KBM-7 (cell line): ENCODE measurements at regions not wholly inside any gene's neighbourhood (a gene's known extent, or its start where the extent isn't known, plus 50 kb on each side); places are given as distances from the start of the nearest gene placed in this dataset.
"Not testable (repeated sequence)": the region's sequence is repeated elsewhere in the genome, so short reads cannot be mapped to it uniquely, and the experiment has no call there.

Experiments
- DNase-seq: peaks from one replicate; pipeline ENCODE4 v3.0.0-alpha.2; 2015
- in situ Hi-C: fragments of 300-500 bp; cut with MboI; formaldehyde crosslinking; loops from 2 replicates; pipeline ENCODE4 v1.14.3; 2020; ENCODE audit warnings: low sequenced_read_pairs, low pct_unique_long_range_greater_than_20kb, mixed read lengths

DNA sequence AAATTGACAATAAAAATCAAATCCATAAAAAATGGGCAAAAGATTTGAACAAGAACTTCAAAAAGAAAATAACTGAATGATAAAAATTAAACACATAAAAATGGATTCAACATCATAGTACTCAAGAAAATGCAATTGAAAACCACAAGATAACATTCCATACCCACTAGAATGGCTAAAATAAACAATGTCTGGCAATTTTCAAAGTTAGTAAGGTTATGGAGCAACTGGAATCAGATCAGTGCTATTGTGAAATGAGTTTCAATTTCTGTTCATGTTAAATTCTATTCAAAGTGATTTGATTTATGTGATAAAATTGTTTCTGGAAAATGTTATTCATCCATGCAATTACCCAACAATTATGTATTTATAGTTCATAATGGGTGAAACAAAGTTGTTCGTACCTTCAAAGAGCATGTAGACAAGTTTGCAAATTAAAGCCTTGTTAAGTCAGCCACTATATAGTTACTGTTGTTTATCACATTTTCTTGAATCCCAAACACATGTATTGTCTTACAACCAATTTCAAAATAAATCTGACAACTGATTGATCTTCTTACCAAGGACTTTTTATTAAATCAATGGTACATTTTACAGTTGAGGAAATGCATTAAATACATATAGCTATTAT lies 151.5 kb upstream of the CENPW start:
- in situ Hi-C loops = no loop called here
- DNase-seq = no peak

- DNase-seq = no peak
- in situ Hi-C loops = no loop called here
These were observed 144.2 kb upstream of the CENPW start for GRCh38 chr6:126195625-126196236.

GRCh38 chr6:126198631-126199030 lies 141.3 kb upstream of the CENPW start:
- no peak for DNase-seq
- in situ Hi-C loops = no loop called here

DNA sequence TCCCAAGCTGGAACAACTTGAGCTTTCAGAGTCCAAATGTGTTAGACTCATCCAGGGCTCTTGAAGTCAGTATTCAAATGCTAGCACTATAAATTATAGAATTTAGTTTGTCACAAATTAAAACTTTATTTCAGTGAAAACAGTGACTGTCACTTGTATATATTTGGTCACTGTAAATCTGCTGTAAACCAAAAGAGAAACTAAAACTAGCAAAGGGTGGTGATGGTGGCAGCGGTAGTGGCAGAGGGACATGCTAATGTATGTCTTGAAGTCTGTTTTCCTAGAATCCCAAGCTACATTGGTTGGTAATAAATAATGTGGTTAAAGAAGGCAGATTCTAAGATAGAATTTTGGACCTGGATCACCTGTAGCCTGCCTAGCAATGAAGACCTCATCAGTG lies 140.4 kb upstream of the CENPW start:
- DNase-seq = no peak
- in situ Hi-C loops = no loop called here

DNA sequence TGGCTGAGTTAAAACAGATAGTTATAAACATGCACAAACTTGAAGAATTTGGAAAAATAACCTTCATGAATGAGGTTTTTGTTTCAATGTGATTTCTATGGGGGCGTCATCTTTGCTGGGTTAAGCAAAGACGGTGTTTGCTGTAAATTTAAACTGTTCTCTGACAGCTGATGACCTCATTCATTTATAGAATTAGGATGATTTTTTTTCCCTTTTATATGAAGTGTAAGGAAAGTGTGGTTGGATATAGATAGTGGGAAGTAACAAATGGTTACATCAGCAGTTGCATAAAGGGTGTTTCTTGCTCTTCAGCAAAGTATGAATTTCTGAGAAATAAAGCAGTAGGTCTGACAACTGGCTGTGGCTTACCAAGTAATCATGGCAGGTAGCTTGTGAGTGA lies 137.2 kb upstream of the CENPW start:
- no peak for DNase-seq
- in situ Hi-C loops = no loop called here

DNA sequence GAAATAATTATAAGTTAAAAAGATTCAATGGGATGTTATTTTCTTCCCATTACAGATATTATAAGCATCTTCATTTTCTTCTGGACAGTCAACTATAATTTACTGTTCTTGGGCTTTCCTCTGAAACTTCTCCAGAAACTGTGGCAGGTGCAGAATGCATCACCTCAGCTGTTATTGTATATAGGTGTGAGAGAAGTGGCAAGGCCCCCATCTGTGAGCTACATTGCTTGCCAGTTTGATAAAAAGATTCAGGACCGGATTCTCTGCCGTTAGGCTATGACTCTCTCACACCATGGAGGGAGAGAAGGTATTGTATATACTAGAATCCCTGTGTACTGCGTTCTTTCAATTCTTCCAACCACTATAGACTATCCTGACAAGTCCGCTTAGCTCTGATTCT lies 135.8 kb upstream of the CENPW start:
- in situ Hi-C loops = no loop called here
- no peak for DNase-seq

- in situ Hi-C loops = no loop called here
- DNase-seq = no peak
These were observed 135.3 kb upstream of the CENPW start for GRCh38 chr6:126204598-126204997.

DNA sequence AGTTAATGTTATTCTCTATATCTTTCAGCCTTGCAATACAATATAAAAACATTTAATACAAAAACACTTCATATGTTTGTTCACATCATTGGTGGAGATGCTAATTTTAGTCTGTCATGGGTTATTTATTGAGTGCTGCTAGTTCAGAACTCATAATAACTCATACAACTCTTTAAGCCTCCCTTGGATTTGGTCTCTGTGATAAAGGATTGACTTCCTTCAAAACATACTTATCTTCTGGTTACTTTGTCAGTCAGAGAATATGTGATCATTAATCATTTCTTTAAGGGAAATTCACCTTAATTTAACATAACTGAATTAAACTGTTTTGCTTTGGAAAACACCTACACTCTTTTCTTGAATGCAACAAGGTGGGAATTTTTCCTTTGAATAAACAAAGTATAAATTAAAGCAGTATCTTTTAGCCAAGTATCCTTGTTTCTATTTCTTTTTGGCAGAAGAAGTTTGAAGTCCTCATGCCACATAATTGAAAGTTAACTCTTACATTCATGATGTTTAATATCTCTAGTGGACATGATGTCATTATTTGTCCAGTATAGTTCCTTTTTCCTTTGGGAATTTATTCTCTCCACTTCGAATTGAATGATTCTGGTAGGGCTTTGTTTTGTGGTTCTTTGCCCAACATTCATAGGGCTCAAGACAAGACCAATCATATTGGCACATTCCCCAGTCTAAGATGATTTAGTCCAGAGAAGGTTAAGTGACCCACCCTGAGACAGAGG lies 133.2 kb upstream of the CENPW start:
- in situ Hi-C loops = no loop called here
- no peak for DNase-seq

GRCh38 chr6:126210398-126211075 lies 129.4 kb upstream of the CENPW start:
- in situ Hi-C loops = no loop called here

GRCh38 chr6:126217497-126217896 lies 122.4 kb upstream of the CENPW start:
- in situ Hi-C loops = no loop called here
- DNase-seq = no peak

More at GRCh38 chr6:126210398-126211075, 129.4 kb upstream of the CENPW start:
- DNase-seq = no peak

DNA sequence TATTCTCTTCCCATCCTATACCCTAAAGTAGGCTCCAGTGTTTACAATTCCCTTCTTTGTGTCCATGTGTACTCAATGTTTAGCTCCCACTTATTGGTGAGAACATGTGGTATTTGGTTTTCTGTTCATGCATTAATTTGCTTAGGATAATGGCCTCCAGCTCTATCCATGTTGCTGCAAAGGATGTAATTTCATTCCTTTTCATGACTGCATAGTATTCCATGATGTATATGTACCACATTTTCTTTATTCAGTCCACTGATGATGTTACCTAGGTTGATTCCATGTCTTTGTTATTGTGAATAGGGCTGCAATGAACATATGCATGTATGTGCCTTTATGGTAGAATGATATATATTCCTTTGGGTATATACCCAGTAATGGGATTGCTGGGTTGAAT lies 119.0 kb upstream of the CENPW start:
- in situ Hi-C loops, DNase-seq: not testable (repeated sequence)

GRCh38 chr6:126227833-126228702 lies 111.8 kb upstream of the CENPW start:
- no peak for DNase-seq
- in situ Hi-C loops = no loop called here

DNA sequence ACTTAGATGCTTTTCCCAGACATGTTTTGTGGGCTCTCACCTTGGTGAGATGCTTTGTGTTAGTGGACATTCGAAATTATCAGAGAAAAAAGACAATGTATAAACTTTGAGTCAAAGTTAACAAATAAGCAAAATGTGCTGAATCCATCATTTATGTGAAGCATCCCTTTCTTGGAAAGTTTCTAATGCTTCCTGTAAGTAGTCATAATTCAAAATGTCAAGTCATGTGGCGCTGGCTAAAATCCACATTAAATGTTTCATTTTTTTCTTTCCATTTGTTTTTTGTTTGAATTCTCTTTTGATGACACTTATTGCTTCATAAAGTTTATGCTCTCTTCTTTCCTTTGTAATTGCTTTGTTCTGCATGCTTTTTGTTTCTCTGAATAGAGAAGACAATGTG lies 107.2 kb upstream of the CENPW start:
- in situ Hi-C loops = no loop called here
- DNase-seq = no peak

GRCh38 chr6:126233192-126233591 lies 106.7 kb upstream of the CENPW start:
- in situ Hi-C loops = no loop called here
- DNase-seq = no peak

- in situ Hi-C loops = no loop called here
- DNase-seq = no peak
These were observed 104.6 kb upstream of the CENPW start for GRCh38 chr6:126235363-126235762.

- in situ Hi-C loops = no loop called here
- DNase-seq = no peak
These were observed 94.8 kb upstream of the CENPW start for GRCh38 chr6:126245077-126245476.

- in situ Hi-C loops = no loop called here
- DNase-seq = no peak
These were observed 87.8 kb upstream of the CENPW start for GRCh38 chr6:126252154-126252553.

- in situ Hi-C loops = no loop called here
These were observed 86.5 kb upstream of the CENPW start for GRCh38 chr6:126253431-126253830.

DNA sequence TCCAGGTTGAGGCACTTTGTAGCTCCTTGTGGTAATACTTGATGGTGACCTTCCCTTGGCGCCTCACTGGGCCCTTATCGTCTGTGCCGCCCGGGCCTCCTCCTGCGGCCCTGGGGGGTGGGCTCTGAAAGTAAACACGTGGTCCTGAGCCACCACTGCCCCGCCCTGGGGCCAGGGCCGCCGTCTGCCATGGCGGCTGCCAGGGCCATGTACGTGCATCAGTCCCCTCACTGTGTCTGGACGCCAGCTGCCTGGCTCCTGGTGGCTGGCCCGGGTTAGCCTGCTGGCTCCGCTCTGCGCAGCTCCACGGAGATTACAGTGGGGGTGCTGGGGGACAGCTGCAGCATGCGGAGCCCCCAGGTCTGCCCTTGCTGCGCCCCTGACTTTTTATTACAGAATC lies 81.8 kb upstream of the CENPW start:
- DNase-seq = no peak
- in situ Hi-C loops = no loop called here

More at GRCh38 chr6:126253431-126253830, 86.5 kb upstream of the CENPW start:
- DNase-seq = no peak
